HG03097 (cell line): ENCODE measurements at regions not wholly inside any gene's neighbourhood (a gene's known extent, or its start where the extent isn't known, plus 50 kb on each side); places are given as distances from the start of the nearest gene placed in this dataset.

ENCODE experiments used
- ATAC-seq: cut with Tn5 transposase; IDR thresholded peaks from one replicate; pipeline ENCODE4 v1.9.1; 2021; ENCODE audit not compliant: unreplicated experiment, low FRiP score

- no peak for ATAC-seq
Observed at GRCh38 chr14:101002738-101003137, 99.2 kb upstream of the RTL1 start.

GRCh38 chr14:101004176-101004575, 100.7 kb upstream of the RTL1 start:
- no peak for ATAC-seq

- ATAC-seq = no peak
Observed at GRCh38 chr14:101004954-101005353, 101.4 kb upstream of the RTL1 start.

GRCh38 chr14:101005447-101005846, 101.9 kb upstream of the RTL1 start:
- no peak for ATAC-seq

GRCh38 chr14:101006008-101006407, 102.5 kb upstream of the RTL1 start:
- ATAC-seq = no peak

- no peak for ATAC-seq
Observed at GRCh38 chr14:101007004-101007614, 103.6 kb upstream of the RTL1 start.

- no peak for ATAC-seq
Observed at GRCh38 chr14:101007765-101008164, 104.2 kb upstream of the RTL1 start.

GRCh38 chr14:101008196-101008595, 104.7 kb upstream of the RTL1 start:
- no peak for ATAC-seq

- no peak for ATAC-seq
Observed at GRCh38 chr14:101008631-101009336, 105.3 kb upstream of the RTL1 start.

- no peak for ATAC-seq
Observed at GRCh38 chr14:101009531-101009930, 106.0 kb upstream of the RTL1 start.

GRCh38 chr14:101010293-101010692, 106.8 kb upstream of the RTL1 start:
- ATAC-seq = no peak

GRCh38 chr14:101010835-101011234, 107.3 kb upstream of the RTL1 start:
- no peak for ATAC-seq

GRCh38 chr14:101017209-101017608, 113.7 kb upstream of the RTL1 start:
- no peak for ATAC-seq

GRCh38 chr14:101017806-101018560, 114.5 kb upstream of the RTL1 start:
- ATAC-seq = no peak

- ATAC-seq = no peak
Observed at GRCh38 chr14:101018561-101019290, 115.2 kb upstream of the RTL1 start.

GRCh38 chr14:101019541-101019940, 116.0 kb upstream of the RTL1 start:
- ATAC-seq = no peak

- no peak for ATAC-seq
Observed at GRCh38 chr14:101019990-101020710, 116.6 kb upstream of the RTL1 start.

GRCh38 chr14:101020834-101021370, 117.4 kb upstream of the RTL1 start:
- ATAC-seq = no peak

GRCh38 chr14:101022121-101022520, 118.6 kb upstream of the RTL1 start:
- ATAC-seq = no peak

- ATAC-seq = no peak
Observed at GRCh38 chr14:101022916-101023435, 119.5 kb upstream of the RTL1 start.
